Tibial nerve (tissue), 4 donors: ENCODE measurements at regions not wholly inside any gene's neighbourhood (a gene's known extent, or its start where the extent isn't known, plus 50 kb on each side); places are given as distances from the start of the nearest gene placed in this dataset.

Source experiments
- CTCF ChIP-seq, 5 experiments: fragments of 200-600 bp in 3 of 5; fragments of 450-650 bp in 2 of 5; sonication (generic) in 3 of 5; IDR thresholded peaks; one replicate each; pipeline ENCODE4 v1.5.1; 2016 to 2019; ENCODE audit warnings: antibody characterized with exemption in 5 of 5, mild to moderate bottlenecking in 3 of 5, moderate library complexity in 2 of 5
- EP300 ChIP-seq, 2 donors: sonication (generic); formaldehyde crosslinking; IDR thresholded peaks; one replicate each; pipeline ENCODE4 v1.6.1; 2017; ENCODE audit warnings: antibody characterized with exemption in 2 of 2, mild to moderate bottlenecking in 1 of 2
- POLR2A ChIP-seq, 2 donors: fragments of 450-650 bp; IDR thresholded peaks; one replicate each; pipeline ENCODE4 v1.6.1; 2017; ENCODE audit warnings: antibody characterized with exemption in 2 of 2, mild to moderate bottlenecking in 2 of 2, moderate library complexity in 2 of 2

GRCh38 chr6:40124924-40125323, 190.7 kb upstream of the MOCS1 start:
- TF ChIP-seq POLR2A (IDR thresholded peaks at IDR 0.05) (no peak), CTCF (IDR thresholded peaks at IDR 0.05) (no peak), EP300 (IDR thresholded peaks at IDR 0.05) (no peak)
